ENCODE measurements at regions not wholly inside any gene's neighbourhood (a gene's known extent, or its start where the extent isn't known, plus 50 kb on each side); places are given as distances from the start of the nearest gene placed in this dataset.

GRCh38 chr6:11644601-11645000 is 107.1 kb downstream of the TMEM170B start:
- TF ChIP-seq MCM5 (IDR thresholded peaks at IDR 0.05; ENCODE audit: low read depth), result no peak
- no peak for TF ChIP-seq TEAD4 (IDR thresholded peaks at IDR 0.05; ENCODE audit: low read length)
- no peak for TF ChIP-seq TEAD4 (CRISPR knock-in tag; IDR thresholded peaks at IDR 0.05; ENCODE audit: borderline replicate concordance)
- no peak for TF ChIP-seq POLR2AphosphoS5 (IDR thresholded peaks at IDR 0.05; ENCODE audit: control insufficient read depth, insufficient read depth, low read depth, low read length)
- TF ChIP-seq TAF1 (IDR thresholded peaks at IDR 0.05; ENCODE audit: control insufficient read depth, extremely low read depth, insufficient read depth, low read length, severe bottlenecking), result no peak
- TF ChIP-seq ATF1 (CRISPR knock-in tag; IDR thresholded peaks at IDR 0.05), result no peak
- TF ChIP-seq ATF1 (tag; IDR thresholded peaks at IDR 0.05), result no peak
- no peak for TF ChIP-seq HMGXB4 (CRISPR knock-in tag; IDR thresholded peaks at IDR 0.05)
- TF ChIP-seq TCF7L2 (IDR thresholded peaks at IDR 0.05; ENCODE audit: low read depth, low read length), result no peak
- TF ChIP-seq NCOA6 (IDR thresholded peaks at IDR 0.05), result no peak
- no peak for TF ChIP-seq ZNF785 (CRISPR knock-in tag; IDR thresholded peaks at IDR 0.05)

All from K562 (cell line).